ENCODE measurements at regions not wholly inside any gene's neighbourhood (a gene's known extent, or its start where the extent isn't known, plus 50 kb on each side); places are given as distances from the start of the nearest gene placed in this dataset.

DNA sequence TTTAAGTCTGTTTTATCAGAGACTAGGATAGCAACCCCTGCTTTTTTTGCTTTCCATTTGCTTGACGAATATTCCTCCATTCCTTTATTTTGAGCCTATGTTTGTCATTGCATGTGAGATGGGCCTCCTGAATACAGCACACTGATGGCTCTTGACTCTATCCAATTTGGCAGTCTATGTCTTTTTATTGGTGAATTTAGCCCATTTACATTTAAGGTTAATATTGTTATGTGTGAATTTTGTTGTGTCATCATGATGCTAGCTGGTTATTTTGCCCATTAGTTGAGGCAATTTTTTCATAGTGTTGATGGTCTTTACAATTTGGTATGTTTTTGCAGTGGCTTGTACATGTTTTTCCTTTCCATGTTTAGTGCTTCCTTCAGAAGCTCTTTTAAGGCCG, 50.7 kb upstream of the PDE4B start:
- no peak for DNase-seq (ENCODE audit: extremely low read depth, low read depth)
